H9 (cell line): ENCODE measurements at regions not wholly inside any gene's neighbourhood (a gene's known extent, or its start where the extent isn't known, plus 50 kb on each side); places are given as distances from the start of the nearest gene placed in this dataset.

Experiments used
- DNase-seq: peaks from one replicate; pipeline ENCODE4 v3.0.0-alpha.2; 2017
- H2AFZ ChIP-seq: one replicate; pipeline ENCODE4 v1.6.1; 2013; ENCODE audit warnings: mild to moderate bottlenecking, low read length, control low read depth, moderate library complexity
- H2AK5ac ChIP-seq: 2 replicates; pipeline ENCODE4 v1.6.1; 2013; ENCODE audit warnings: low read length, control low read depth, mixed read lengths; ENCODE audit not compliant: insufficient read length
- H2BK120ac ChIP-seq: one replicate; pipeline ENCODE4 v1.6.1; 2013; ENCODE audit warnings: low read depth, mild to moderate bottlenecking, low read length, control low read depth, inconsistent platforms; ENCODE audit not compliant: poor library complexity, severe bottlenecking
- H2BK12ac ChIP-seq: 2 replicates; pipeline ENCODE4 v1.6.1; 2013; ENCODE audit warnings: low read length, control low read depth, mixed read lengths, low read depth; ENCODE audit not compliant: insufficient read length
- H2BK15ac ChIP-seq: 2 replicates; pipeline ENCODE4 v1.6.1; 2013; ENCODE audit warnings: low read depth, low read length, control low read depth
- H2BK20ac ChIP-seq: one replicate; pipeline ENCODE4 v1.6.1; 2013; ENCODE audit warnings: low read depth, mild to moderate bottlenecking, low read length, control low read depth, inconsistent platforms; ENCODE audit not compliant: poor library complexity, severe bottlenecking
- H2BK5ac ChIP-seq: 2 replicates; pipeline ENCODE4 v1.6.1; 2013; ENCODE audit warnings: low read length, control low read depth, mixed read lengths; ENCODE audit not compliant: insufficient read length
- H3K14ac ChIP-seq: 2 replicates; pipeline ENCODE4 v1.6.1; 2013; ENCODE audit warnings: low read length, control low read depth; ENCODE audit not compliant: insufficient read depth
- H3K18ac ChIP-seq: 2 replicates; pipeline ENCODE4 v1.6.1; 2013; ENCODE audit warnings: low read depth, mild to moderate bottlenecking, mixed read lengths, low read length, control low read depth; ENCODE audit not compliant: insufficient read length
- H3K23ac ChIP-seq: 2 replicates; pipeline ENCODE4 v1.6.1; 2013; ENCODE audit warnings: low read length, control low read depth, mixed read lengths, low read depth; ENCODE audit not compliant: insufficient read length
- H3K23me2 ChIP-seq: 2 replicates; pipeline ENCODE4 v1.6.1; 2013; ENCODE audit warnings: low read depth, mild to moderate bottlenecking, mixed read lengths, low read length, control low read depth; ENCODE audit not compliant: insufficient read length, poor library complexity, severe bottlenecking
- H3K27ac ChIP-seq: 2 replicates; pipeline ENCODE4 v1.5.1; 2013; ENCODE audit warnings: low read length, control low read depth, mixed read lengths, low read depth; ENCODE audit not compliant: insufficient read length
- H3K27me3 ChIP-seq: 2 replicates; pipeline ENCODE4 v1.6.1; 2013; ENCODE audit warnings: low read length, control low read depth, inconsistent platforms; ENCODE audit not compliant: insufficient read depth
- H3K4ac ChIP-seq: 2 replicates; pipeline ENCODE4 v1.6.1; 2013; ENCODE audit warnings: low read depth, mild to moderate bottlenecking, control low read depth, inconsistent platforms, low read length, moderate library complexity
- H3K4me1 ChIP-seq: 2 replicates; pipeline ENCODE4 v1.6.1; 2013; ENCODE audit warnings: low read length, control low read depth, inconsistent platforms; ENCODE audit not compliant: insufficient read depth
- H3K4me2 ChIP-seq: 2 replicates; pipeline ENCODE4 v1.6.1; 2013; ENCODE audit warnings: low read length, control low read depth, mixed read lengths; ENCODE audit not compliant: insufficient read length, insufficient read depth
- H3K56ac ChIP-seq: 2 replicates; pipeline ENCODE4 v1.6.1; 2013; ENCODE audit warnings: low read depth, mild to moderate bottlenecking, mixed read lengths, low read length, control low read depth; ENCODE audit not compliant: insufficient read length
- H3K79me1 ChIP-seq: 2 replicates; pipeline ENCODE4 v1.6.1; 2013; ENCODE audit warnings: low read depth, mild to moderate bottlenecking, moderate library complexity, low read length, control low read depth, inconsistent platforms; ENCODE audit not compliant: insufficient read depth, poor library complexity, severe bottlenecking
- H3K79me2 ChIP-seq: 2 replicates; pipeline ENCODE4 v1.6.1; 2013; ENCODE audit warnings: low read length, control low read depth, inconsistent platforms; ENCODE audit not compliant: insufficient read depth
- H3K9ac ChIP-seq: 2 replicates; pipeline ENCODE4 v1.6.1; 2013; ENCODE audit warnings: low read length, control low read depth, mixed read lengths; ENCODE audit not compliant: insufficient read length; ENCODE audit errors: extremely low read depth
- H3K9me3 ChIP-seq: one replicate; pipeline ENCODE4 v1.6.1; 2013; ENCODE audit warnings: low read depth, low read length, inconsistent platforms; ENCODE audit not compliant: control insufficient read depth
- H3T11ph ChIP-seq: one replicate; pipeline ENCODE4 v1.6.1; 2013; ENCODE audit warnings: mild to moderate bottlenecking, low read length, control low read depth, inconsistent platforms
- H4K20me1 ChIP-seq: one replicate; pipeline ENCODE4 v1.6.1; 2013; ENCODE audit not compliant: control insufficient read depth, insufficient read length, insufficient read depth
- H4K5ac ChIP-seq: 2 replicates; pipeline ENCODE4 v1.6.1; 2013; ENCODE audit warnings: low read depth, mild to moderate bottlenecking, mixed read lengths, low read length, control low read depth; ENCODE audit not compliant: insufficient read length
- H4K8ac ChIP-seq: replicated peaks from 2 replicates; pipeline ENCODE4 v1.6.1; 2013; ENCODE audit warnings: low read length, control low read depth, mixed read lengths, low read depth; ENCODE audit not compliant: insufficient read length
- H4K91ac ChIP-seq: 2 replicates; pipeline ENCODE4 v1.6.1; 2013; ENCODE audit warnings: low read depth, mild to moderate bottlenecking, moderate library complexity, mixed read lengths, low read length, control low read depth; ENCODE audit not compliant: insufficient read length
- H3K27ac Mint-ChIP-seq, 3 experiments: 2 replicates in 2 of 3; 3 replicates in 1 of 3; pipeline ENCODE4 v1.8.0; 2020 to 2021; ENCODE audit warnings: mixed read lengths in 3 of 3, mild to moderate bottlenecking in 1 of 3, moderate library complexity in 1 of 3
- H3K27me3 Mint-ChIP-seq: 2 replicates; pipeline ENCODE4 v1.8.0; 2021; ENCODE audit warnings: low read depth, mild to moderate bottlenecking, moderate library complexity, mixed read lengths
- H3K36me3 Mint-ChIP-seq, 3 experiments: 2 replicates in 2 of 3; 3 replicates in 1 of 3; pipeline ENCODE4 v1.8.0; 2020 to 2021; ENCODE audit warnings: low read depth in 3 of 3, mixed read lengths in 3 of 3; ENCODE audit not compliant: insufficient read depth in 1 of 3
- H3K4me1 Mint-ChIP-seq, 2 experiments: 2 replicates each; pipeline ENCODE4 v1.8.0; 2020; ENCODE audit warnings: mixed read lengths in 2 of 2
- H3K4me3 Mint-ChIP-seq, 2 experiments: 2 replicates in 1 of 2; 3 replicates in 1 of 2; pipeline ENCODE4 v1.8.0; 2020 to 2021; ENCODE audit warnings: mild to moderate bottlenecking in 2 of 2, mixed read lengths in 2 of 2, moderate library complexity in 1 of 2
- H3K9me3 Mint-ChIP-seq, 2 experiments: 2 replicates in 1 of 2; 3 replicates in 1 of 2; pipeline ENCODE4 v1.8.0; 2020; ENCODE audit warnings: mild to moderate bottlenecking in 2 of 2, mixed read lengths in 2 of 2, moderate library complexity in 1 of 2
- CTCF ChIP-seq: fragments of 200-600 bp; sonication (generic); conservative IDR thresholded peaks from 3 replicates; pipeline ENCODE4 v1.8.0; 2021; ENCODE audit warnings: antibody characterized with exemption, mild to moderate bottlenecking

GRCh38 chr9:2560180-2560579, 61.4 kb upstream of the VLDLR start:
- no peak for TF ChIP-seq CTCF
- Histone ChIP-seq H3K14ac (no peak overlapping the region), H3K4me2 (no peak overlapping the region), H3K4ac (no peak overlapping the region), H2BK12ac (no peak overlapping the region), H3K79me1 (no peaks in the 10 kb centered on the region), H3K27me3 (no peaks in the 10 kb centered on the region), H4K91ac (no peak overlapping the region), H2BK15ac (no peak overlapping the region), H3T11ph (no peak overlapping the region), H2BK5ac (no peak overlapping the region), H3K79me2 (no peaks in the 10 kb centered on the region), H2AFZ (no peak overlapping the region), H3K9ac (no peak overlapping the region), H4K20me1 (no peaks in the 10 kb centered on the region), H4K5ac (no peak overlapping the region), H3K23ac (no peak overlapping the region), H2BK120ac (no peak overlapping the region), H4K8ac (no peak overlapping the region), H2BK20ac (no peak overlapping the region), H3K4me1 (peaks cover 2% of the 10 kb centered on the region; the same call in 1 of the 2 replicates), H2AK5ac (no peak overlapping the region), H3K27ac (no peak overlapping the region), H3K23me2 (no peaks in the 10 kb centered on the region), H3K18ac (no peak overlapping the region), H3K56ac (no peak overlapping the region), H3K9me3 (no peaks in the 10 kb centered on the region)
- peaks cover 5 to 20% (median 6%) of the 10 kb centered on the region in 3 experiments; a peak in 5 of 7 replicates for H3K36me3 Mint-ChIP-seq
- H3K27ac Mint-ChIP-seq: no peak overlapping the region
- H3K4me3 Mint-ChIP-seq: no peak overlapping the region
- no peaks in the 10 kb centered on the region for H3K27me3 Mint-ChIP-seq
- H3K4me1 Mint-ChIP-seq: peaks cover 5 to 7% of the 10 kb centered on the region in 2 experiments; a peak in 3 of 4 replicates
- H3K9me3 Mint-ChIP-seq: peaks cover 4% of the 10 kb centered on the region in 2 experiments; a peak in 3 of 5 replicates
- DNase-seq: no peak
